ENCODE measurements at regions not wholly inside any gene's neighbourhood (a gene's known extent, or its start where the extent isn't known, plus 50 kb on each side); places are given as distances from the start of the nearest gene placed in this dataset.
"Not testable (repeated sequence)": the region's sequence is repeated elsewhere in the genome, so short reads cannot be mapped to it uniquely, and the experiment has no call there.

- no peak for DNase-seq (ENCODE audit: low spot score)
Measured at GRCh38 chr11:112617977-112618826, 343.0 kb upstream of the NCAM1 start.

- DNase-seq (ENCODE audit: low spot score), result no peak
Measured at GRCh38 chr11:112619106-112619505, 342.1 kb upstream of the NCAM1 start.

- DNase-seq (ENCODE audit: low spot score), result no peak
Measured at GRCh38 chr11:112620621-112621394, 340.4 kb upstream of the NCAM1 start.

- no peak for DNase-seq (ENCODE audit: low spot score)
Measured at GRCh38 chr11:112623057-112623456, 338.2 kb upstream of the NCAM1 start.

GRCh38 chr11:112624431-112624830 lies 336.8 kb upstream of the NCAM1 start:
- DNase-seq (ENCODE audit: low spot score), result no peak

- not testable (repeated sequence) for DNase-seq (ENCODE audit: low spot score)
Measured at GRCh38 chr11:112624971-112625370, 336.2 kb upstream of the NCAM1 start.

GRCh38 chr11:112625814-112626213 lies 335.4 kb upstream of the NCAM1 start:
- DNase-seq (ENCODE audit: low spot score), result no peak

GRCh38 chr11:112626731-112627130 lies 334.5 kb upstream of the NCAM1 start:
- no peak for DNase-seq (ENCODE audit: low spot score)

GRCh38 chr11:112627588-112628045 lies 333.6 kb upstream of the NCAM1 start:
- no peak for DNase-seq (ENCODE audit: low spot score)

GRCh38 chr11:112628676-112629075 lies 332.5 kb upstream of the NCAM1 start:
- no peak for DNase-seq (ENCODE audit: low spot score)

GRCh38 chr11:112630496-112630895 lies 330.7 kb upstream of the NCAM1 start:
- DNase-seq (ENCODE audit: low spot score), result no peak

- DNase-seq (ENCODE audit: low spot score), result no peak
Measured at GRCh38 chr11:112631333-112631732, 329.9 kb upstream of the NCAM1 start.

GRCh38 chr11:112632866-112633505 lies 328.2 kb upstream of the NCAM1 start:
- DNase-seq (ENCODE audit: low spot score), result no peak

GRCh38 chr11:112634551-112634950 lies 326.7 kb upstream of the NCAM1 start:
- no peak for DNase-seq (ENCODE audit: low spot score)

GRCh38 chr11:112634995-112635737 lies 326.1 kb upstream of the NCAM1 start:
- no peak for DNase-seq (ENCODE audit: low spot score)

- DNase-seq (ENCODE audit: low spot score), result no peak
Measured at GRCh38 chr11:112637076-112637475, 324.1 kb upstream of the NCAM1 start.

GRCh38 chr11:112637876-112638275 lies 323.3 kb upstream of the NCAM1 start:
- no peak for DNase-seq (ENCODE audit: low spot score)

GRCh38 chr11:112639469-112639868 lies 321.8 kb upstream of the NCAM1 start:
- DNase-seq (ENCODE audit: low spot score), result no peak

- DNase-seq (ENCODE audit: low spot score), result no peak
Measured at GRCh38 chr11:112643416-112643815, 317.8 kb upstream of the NCAM1 start.

- DNase-seq (ENCODE audit: low spot score), result no peak
Measured at GRCh38 chr11:112644410-112645131, 316.6 kb upstream of the NCAM1 start.

- no peak for DNase-seq (ENCODE audit: low spot score)
Measured at GRCh38 chr11:112649856-112650255, 311.4 kb upstream of the NCAM1 start.

All from left forelimb (tissue), 1 donor.